ENCODE measurements at regions not wholly inside any gene's neighbourhood (a gene's known extent, or its start where the extent isn't known, plus 50 kb on each side); places are given as distances from the start of the nearest gene placed in this dataset.

GRCh38 chr1:90835661-90836344 is 118.7 kb upstream of the BARHL2 start:
- no peak overlapping the region for H3K27ac ChIP-seq
- no peaks in the 10 kb centered on the region for H3K9me3 ChIP-seq
- intact Hi-C loops (cut with DNase I): no loop called here
- DNase-seq (peak in 1 of 6 donors; percentile 71), ATAC-seq (peak in 2 of 4 donors; percentile 33 to 40), FAIRE-seq (no peak)
- no peaks in the 10 kb centered on the region for H3K36me3 ChIP-seq
- no peaks in the 10 kb centered on the region for H3K27me3 ChIP-seq
- peaks cover 0 to 5% (median 0%) of the 10 kb centered on the region in 3 donors for H3K4me1 ChIP-seq
- TF ChIP-seq CTCF (IDR thresholded peaks at IDR 0.05): no peak
- H3K4me3 ChIP-seq: peak overlapping the region in 1 of 4 donors; percentile 23
- 32 to 35% methylated on average over 57 to 59 of the region's 59 CpGs for WGBS, 2 donors

GRCh38 chr1:90834886-90835660 is 118.0 kb upstream of the BARHL2 start:
- no peaks in the 10 kb centered on the region for H3K36me3 ChIP-seq
- peaks cover 0 to 5% (median 0%) of the 10 kb centered on the region in 3 donors for H3K4me1 ChIP-seq
- H3K27me3 ChIP-seq: no peaks in the 10 kb centered on the region
- no peak overlapping the region for H3K4me3 ChIP-seq
- ATAC-seq (peak in 1 of 4 donors; percentile 30), DNase-seq (peak in 1 of 6 donors; percentile 54), FAIRE-seq (no peak)
- no peaks in the 10 kb centered on the region for H3K9me3 ChIP-seq
- 44 to 45% methylated on average over 39 to 40 of the region's 40 CpGs for WGBS, 2 donors
- TF ChIP-seq CTCF (IDR thresholded peaks at IDR 0.05): no peak
- intact Hi-C loops (cut with DNase I): no loop called here
- no peak overlapping the region for H3K27ac ChIP-seq

- no peak for TF ChIP-seq CTCF (IDR thresholded peaks at IDR 0.05)
- Histone ChIP-seq H3K4me3 (no peak overlapping the region), H3K27me3 (no peaks in the 10 kb centered on the region), H3K9me3 (no peaks in the 10 kb centered on the region), H3K27ac (no peak overlapping the region), H3K4me1 (peaks cover 0 to 5% (median 0%) of the 10 kb centered on the region in 3 donors), H3K36me3 (no peaks in the 10 kb centered on the region)
- FAIRE-seq (no peak), DNase-seq (no peak), ATAC-seq (no peak)
- WGBS, 2 donors: 59 to 63% methylated on average over 23 of the region's 23 CpGs
- intact Hi-C loops (cut with DNase I): no loop called here
These were observed 117.3 kb upstream of the BARHL2 start for GRCh38 chr1:90834354-90834885.

GRCh38 chr1:90833466-90834110 is 116.5 kb upstream of the BARHL2 start:
- ATAC-seq (no peak), FAIRE-seq (no peak), DNase-seq (no peak)
- TF ChIP-seq CTCF (IDR thresholded peaks at IDR 0.05): no peak
- H3K27me3 ChIP-seq: no peaks in the 10 kb centered on the region
- H3K4me3 ChIP-seq: no peak overlapping the region
- 44 to 52% methylated on average over 6 of the region's 6 CpGs for WGBS, 2 donors
- no peaks in the 10 kb centered on the region for H3K9me3 ChIP-seq
- H3K36me3 ChIP-seq: no peaks in the 10 kb centered on the region
- intact Hi-C loops (cut with DNase I): no loop called here
- no peak overlapping the region for H3K27ac ChIP-seq
- peaks cover 0 to 5% (median 0%) of the 10 kb centered on the region in 3 donors for H3K4me1 ChIP-seq
